ENCODE measurements at regions not wholly inside any gene's neighbourhood (a gene's known extent, or its start where the extent isn't known, plus 50 kb on each side); places are given as distances from the start of the nearest gene placed in this dataset.

- TF ChIP-seq EZH2 (optimal IDR thresholded peaks at IDR 0.05; ENCODE audit: low read depth, low read length) (no peak), CTCF (IDR thresholded peaks at IDR 0.05; ENCODE audit: low read length) (no peak), EZH2phosphoT487 (IDR thresholded peaks at IDR 0.05; ENCODE audit: low read length) (no peak)
- Histone ChIP-seq H3K79me2 (ENCODE audit: low read length) (no peaks in the 10 kb centered on the region), H3K4me1 (ENCODE audit: low read length) (peaks cover 35% of the 10 kb centered on the region)
Measured at GRCh38 chr7:21353388-21353780, 74.5 kb upstream of the SP4 start.

GRCh38 chr7:21354284-21354683, 73.6 kb upstream of the SP4 start:
- Histone ChIP-seq H3K27me3 (replicated peaks; ENCODE audit: insufficient read depth, low read length) (no peaks in the 10 kb centered on the region), H3K9ac (ENCODE audit: low read length) (no peak overlapping the region), H3K79me2 (ENCODE audit: low read length) (no peaks in the 10 kb centered on the region), H2AFZ (ENCODE audit: low read length) (no peak overlapping the region), H3K36me3 (replicated peaks; ENCODE audit: insufficient read depth, low read length) (no peaks in the 10 kb centered on the region), H3K27ac (ENCODE audit: low read length) (no peak overlapping the region), H3K4me2 (ENCODE audit: low read depth, low read length) (no peak overlapping the region), H3K9me3 (replicated peaks; ENCODE audit: insufficient read depth, low read length) (no peaks in the 10 kb centered on the region), H3K9me2 (replicated peaks; ENCODE audit: insufficient read depth, low read length) (no peaks in the 10 kb centered on the region), H3F3A (ENCODE audit: insufficient read depth, low read length) (peaks cover 29% of the 10 kb centered on the region), H3K4me1 (ENCODE audit: low read length) (peaks cover 35% of the 10 kb centered on the region), H4K20me1 (ENCODE audit: insufficient read depth, low read length) (no peaks in the 10 kb centered on the region), H3K4me3 (ENCODE audit: low read length) (no peak overlapping the region)
- DNase-seq, result no peak
- no peak for TF ChIP-seq EZH2 (optimal IDR thresholded peaks at IDR 0.05; ENCODE audit: low read depth, low read length)
- TF ChIP-seq EZH2phosphoT487 (IDR thresholded peaks at IDR 0.05; ENCODE audit: low read length), result no peak
- no peak for TF ChIP-seq CTCF (IDR thresholded peaks at IDR 0.05; ENCODE audit: low read length)

More at GRCh38 chr7:21353388-21353780, 74.5 kb upstream of the SP4 start:
- Histone ChIP-seq H4K20me1 (ENCODE audit: insufficient read depth, low read length) (no peaks in the 10 kb centered on the region), H3K4me3 (ENCODE audit: low read length) (peak overlapping the region; percentile 17; the same call in 1 of the 2 replicates), H3K9me2 (replicated peaks; ENCODE audit: insufficient read depth, low read length) (no peaks in the 10 kb centered on the region), H3K27ac (ENCODE audit: low read length) (peak overlapping the region; percentile 57; the same call in 1 of the 2 replicates), H3K4me2 (ENCODE audit: low read depth, low read length) (peak overlapping the region; percentile 78), H3F3A (ENCODE audit: insufficient read depth, low read length) (peaks cover 29% of the 10 kb centered on the region), H3K9me3 (replicated peaks; ENCODE audit: insufficient read depth, low read length) (no peaks in the 10 kb centered on the region), H3K9ac (ENCODE audit: low read length) (no peak overlapping the region), H3K27me3 (replicated peaks; ENCODE audit: insufficient read depth, low read length) (no peaks in the 10 kb centered on the region), H3K36me3 (replicated peaks; ENCODE audit: insufficient read depth, low read length) (no peaks in the 10 kb centered on the region), H2AFZ (ENCODE audit: low read length) (no peak overlapping the region)
- no peak for DNase-seq

DNA sequence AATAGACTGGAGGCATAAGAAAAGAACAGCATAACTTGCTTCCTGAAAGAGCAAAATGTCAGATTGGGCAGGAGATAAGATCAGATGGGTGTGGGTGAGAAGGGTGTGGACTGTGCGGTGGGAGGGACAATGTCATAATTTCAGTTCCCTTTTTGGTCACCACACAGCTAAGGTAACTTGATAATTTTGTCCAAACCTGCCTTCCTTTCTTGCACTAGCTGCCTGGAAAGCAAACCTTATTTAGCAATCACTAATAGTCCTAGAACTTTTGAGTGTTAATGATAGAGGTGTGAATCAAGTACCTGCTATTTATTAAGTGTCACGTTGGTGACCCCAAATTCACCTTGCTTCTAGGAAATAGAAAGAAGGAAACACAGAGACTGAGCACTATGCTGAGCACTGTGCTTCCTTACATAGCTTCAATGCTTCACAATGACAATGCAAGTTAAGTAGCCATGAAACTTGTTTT, 72.4 kb upstream of the SP4 start:
- H3K4me1 ChIP-seq (ENCODE audit: low read length), result peaks cover 35% of the 10 kb centered on the region
- peak overlapping the region; percentile 22; the same call in 1 of the 2 replicates for H3K4me3 ChIP-seq (ENCODE audit: low read length)
- H4K20me1 ChIP-seq (ENCODE audit: insufficient read depth, low read length), result no peaks in the 10 kb centered on the region
- no peaks in the 10 kb centered on the region for H3K9me2 ChIP-seq (replicated peaks; ENCODE audit: insufficient read depth, low read length)
- TF ChIP-seq EZH2phosphoT487 (IDR thresholded peaks at IDR 0.05; ENCODE audit: low read length) (no peak), EZH2 (optimal IDR thresholded peaks at IDR 0.05; ENCODE audit: low read depth, low read length) (no peak), CTCF (IDR thresholded peaks at IDR 0.05; ENCODE audit: low read length) (no peak)
- H3K9me3 ChIP-seq (replicated peaks; ENCODE audit: insufficient read depth, low read length), result no peaks in the 10 kb centered on the region
- peak overlapping the region; percentile 46 for H3K4me2 ChIP-seq (ENCODE audit: low read depth, low read length)
- peaks cover 29% of the 10 kb centered on the region for H3F3A ChIP-seq (ENCODE audit: insufficient read depth, low read length)
- H3K36me3 ChIP-seq (replicated peaks; ENCODE audit: insufficient read depth, low read length), result no peaks in the 10 kb centered on the region
- no peaks in the 10 kb centered on the region for H3K27me3 ChIP-seq (replicated peaks; ENCODE audit: insufficient read depth, low read length)
- peak; percentile 82 for DNase-seq
- H3K27ac ChIP-seq (ENCODE audit: low read length), result peak overlapping the region; percentile 67
- H3K9ac ChIP-seq (ENCODE audit: low read length), result no peak overlapping the region
- peak overlapping the region; percentile 7 for H2AFZ ChIP-seq (ENCODE audit: low read length)
- H3K79me2 ChIP-seq (ENCODE audit: low read length), result no peaks in the 10 kb centered on the region

Data from MM.1S (cell line).